ENCODE measurements at regions not wholly inside any gene's neighbourhood (a gene's known extent, or its start where the extent isn't known, plus 50 kb on each side); places are given as distances from the start of the nearest gene placed in this dataset.

DNA sequence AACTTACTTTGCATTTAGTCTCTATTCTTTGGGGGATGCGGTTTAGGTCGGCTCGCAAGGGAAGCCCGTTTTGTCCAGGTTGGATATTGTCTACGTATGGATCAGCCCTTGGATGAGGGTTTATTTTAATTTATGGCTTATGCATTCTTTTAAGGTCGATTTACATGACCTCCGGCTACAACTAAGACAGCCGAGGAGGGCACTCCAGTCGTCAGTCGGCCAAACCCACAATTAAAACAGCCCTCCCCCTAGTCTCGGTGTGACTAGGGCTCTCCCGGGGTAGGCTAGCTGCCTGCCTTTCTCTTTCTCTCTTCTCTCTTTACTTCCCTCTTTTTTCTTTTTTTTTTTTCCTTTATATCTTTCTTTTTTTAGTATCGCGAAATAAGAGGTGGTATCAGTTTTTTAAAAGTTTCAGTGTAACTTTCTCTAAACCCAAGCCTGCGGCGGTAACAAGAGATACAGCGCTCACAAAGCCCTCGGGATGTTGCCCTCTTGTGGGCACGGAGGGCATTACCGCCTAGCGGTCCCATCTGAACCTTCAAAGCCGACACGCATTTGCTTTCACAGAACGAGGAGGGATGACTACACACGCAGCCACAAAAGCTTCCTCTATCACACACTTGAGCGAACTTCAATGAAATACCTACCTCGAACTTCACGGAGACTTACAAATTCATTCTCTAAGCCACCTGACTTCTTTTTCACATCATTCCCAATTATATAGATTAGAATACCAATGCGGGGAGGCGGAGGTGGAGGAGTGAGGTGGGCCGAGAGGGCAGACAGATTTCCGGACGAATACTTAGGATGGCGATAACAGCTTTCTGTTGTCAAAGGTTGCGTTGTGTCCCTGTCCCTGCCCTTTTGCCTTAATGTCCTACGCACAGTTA lies 132.3 kb upstream of the C11orf58 start:
- Histone ChIP-seq H3K4me3 (peak overlapping the region; percentile 27 to 71 (median 40)), H3K9me3 (peaks cover 0 to 4% (median 0%) of the 10 kb centered on the region in 8 donors), H3K36me3 (no peaks in the 10 kb centered on the region), H3K27me3 (replicated peaks in 1 of 7) (peaks cover 4 to 99% (median 80%) of the 10 kb centered on the region in 7 donors), H3K4me1 (peaks cover 3 to 46% (median 39%) of the 10 kb centered on the region in 6 donors), H3K27ac (peak overlapping the region; percentile 68 to 87 (median 82))
- 1 to 3% (median 2%) methylated on average over 36 of the region's 36 CpGs for WGBS, 5 donors
- peak; percentile 92 for DNase-seq
- TF ChIP-seq POLR2AphosphoS5 (IDR thresholded peaks at IDR 0.05): peak in 2 of 3 donors; percentile 51 to 58
- TF ChIP-seq POLR2A (IDR thresholded peaks at IDR 0.05): no peak
- TF ChIP-seq, protein P1, sequence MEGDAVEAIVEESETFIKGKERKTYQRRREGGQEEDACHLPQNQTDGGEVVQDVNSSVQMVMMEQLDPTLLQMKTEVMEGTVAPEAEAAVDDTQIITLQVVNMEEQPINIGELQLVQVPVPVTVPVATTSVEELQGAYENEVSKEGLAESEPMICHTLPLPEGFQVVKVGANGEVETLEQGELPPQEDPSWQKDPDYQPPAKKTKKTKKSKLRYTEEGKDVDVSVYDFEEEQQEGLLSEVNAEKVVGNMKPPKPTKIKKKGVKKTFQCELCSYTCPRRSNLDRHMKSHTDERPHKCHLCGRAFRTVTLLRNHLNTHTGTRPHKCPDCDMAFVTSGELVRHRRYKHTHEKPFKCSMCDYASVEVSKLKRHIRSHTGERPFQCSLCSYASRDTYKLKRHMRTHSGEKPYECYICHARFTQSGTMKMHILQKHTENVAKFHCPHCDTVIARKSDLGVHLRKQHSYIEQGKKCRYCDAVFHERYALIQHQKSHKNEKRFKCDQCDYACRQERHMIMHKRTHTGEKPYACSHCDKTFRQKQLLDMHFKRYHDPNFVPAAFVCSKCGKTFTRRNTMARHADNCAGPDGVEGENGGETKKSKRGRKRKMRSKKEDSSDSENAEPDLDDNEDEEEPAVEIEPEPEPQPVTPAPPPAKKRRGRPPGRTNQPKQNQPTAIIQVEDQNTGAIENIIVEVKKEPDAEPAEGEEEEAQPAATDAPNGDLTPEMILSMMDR (IDR thresholded peaks at IDR 0.05 in 8 of 11, conservative IDR thresholded peaks at IDR 0.05 in 3 of 11): peak; percentile 86 to 94 (median 92)
- intact Hi-C loops (cut with DNase I; ENCODE audit: low total_unique reads): loop anchor here (10.0 kb wide), 1 partner anchor 961 kb away; no protein-coding TSS in a partner anchor

DNA sequence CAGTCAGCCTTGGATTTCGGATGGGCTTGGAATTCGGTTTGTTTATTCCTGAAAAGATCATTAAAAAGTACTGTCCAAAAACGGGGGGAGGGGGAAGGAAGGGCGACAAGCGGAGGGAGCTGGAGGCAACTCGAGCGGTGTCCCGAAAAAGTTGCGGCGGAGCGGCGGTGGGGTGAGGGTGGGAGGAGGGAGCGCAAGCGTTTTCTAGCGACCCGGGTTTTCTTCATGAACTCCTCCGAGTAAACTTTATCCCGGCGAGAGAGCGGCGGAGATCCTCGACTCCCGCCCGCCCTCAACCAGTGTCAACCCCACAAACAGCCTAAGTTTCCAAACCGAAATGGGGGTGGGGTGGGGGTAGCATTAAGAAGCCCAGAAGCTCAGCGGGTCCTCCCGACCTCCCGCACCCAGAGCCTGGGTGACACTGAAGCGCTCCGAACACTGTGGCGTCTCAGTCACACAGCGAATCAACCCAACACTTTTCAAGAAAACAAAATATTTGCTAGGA lies 133.0 kb upstream of the C11orf58 start:
- H3K4me1 ChIP-seq: peaks cover 3 to 46% (median 39%) of the 10 kb centered on the region in 6 donors
- TF ChIP-seq, protein P1 (IDR thresholded peaks at IDR 0.05 in 8 of 11, conservative IDR thresholded peaks at IDR 0.05 in 3 of 11): no peak
- TF ChIP-seq POLR2A (IDR thresholded peaks at IDR 0.05) (no peak), POLR2AphosphoS5 (IDR thresholded peaks at IDR 0.05) (no peak)
- H3K36me3 ChIP-seq: no peaks in the 10 kb centered on the region
- peak; percentile 58 for DNase-seq
- intact Hi-C loops (cut with DNase I; ENCODE audit: low total_unique reads): loop anchor here (10.0 kb wide), 1 partner anchor 961 kb away; no protein-coding TSS in a partner anchor
- peak overlapping the region; percentile 46 to 87 (median 82) for H3K27ac ChIP-seq
- peak overlapping the region; percentile 27 to 71 (median 40) for H3K4me3 ChIP-seq
- WGBS, 5 donors: 1 to 3% (median 2%) methylated on average over 32 of the region's 32 CpGs
- H3K9me3 ChIP-seq: no peaks in the 10 kb centered on the region
- peaks cover 0 to 97% (median 73%) of the 10 kb centered on the region in 7 donors for H3K27me3 ChIP-seq (replicated peaks in 1 of 7)

DNA sequence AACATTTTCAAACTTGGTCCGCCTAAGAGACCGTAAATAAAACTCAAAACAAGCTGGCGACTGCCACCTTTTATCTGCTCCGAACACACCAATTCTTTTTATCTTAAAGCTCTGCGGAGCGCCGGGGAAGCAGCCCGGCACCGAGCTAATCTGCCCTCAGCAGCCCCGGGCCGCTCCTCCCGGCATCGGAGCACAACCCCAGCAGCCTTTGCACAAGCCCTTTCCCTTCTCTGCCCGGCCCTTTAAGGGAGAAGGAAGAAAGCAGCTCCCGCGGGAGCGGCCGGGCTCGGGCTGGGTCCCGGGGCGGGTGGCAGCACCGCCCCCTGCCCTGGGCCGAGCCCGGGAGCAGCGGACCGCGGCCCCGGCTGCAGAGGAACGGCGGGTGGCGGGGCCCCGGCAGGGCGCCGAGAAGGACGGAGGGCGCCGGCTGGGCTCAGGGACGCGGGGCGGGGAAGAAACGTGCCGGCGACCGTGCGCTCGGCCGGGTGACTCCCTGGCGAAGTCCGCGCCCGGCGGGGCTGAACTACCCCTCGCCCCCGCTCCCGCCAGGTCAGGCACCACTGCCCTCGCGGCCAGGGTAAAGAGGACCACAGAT lies 133.6 kb upstream of the C11orf58 start:
- TF ChIP-seq, protein P1 (IDR thresholded peaks at IDR 0.05 in 8 of 11, conservative IDR thresholded peaks at IDR 0.05 in 3 of 11): no peak
- peak in 1 of 3 donors; percentile 32 for TF ChIP-seq POLR2AphosphoS5 (IDR thresholded peaks at IDR 0.05)
- DNase-seq: peak; percentile 80
- intact Hi-C loops (cut with DNase I; ENCODE audit: low total_unique reads): loop anchor here (10.0 kb wide), 1 partner anchor 960 kb away; no protein-coding TSS in a partner anchor
- H3K4me3 ChIP-seq: peak overlapping the region; percentile 27 to 71 (median 40)
- peaks cover 3 to 46% (median 39%) of the 10 kb centered on the region in 6 donors for H3K4me1 ChIP-seq
- peak overlapping the region; percentile 46 to 87 (median 82) for H3K27ac ChIP-seq
- peaks cover 0 to 97% (median 67%) of the 10 kb centered on the region in 7 donors for H3K27me3 ChIP-seq (replicated peaks in 1 of 7)
- H3K36me3 ChIP-seq: no peaks in the 10 kb centered on the region
- WGBS, 5 donors: 1 to 2% (median 1%) methylated on average over 31 to 57 of the region's 57 CpGs
- no peaks in the 10 kb centered on the region for H3K9me3 ChIP-seq

Measured in spleen (tissue), 11 donors.